HUES48 (cell line): ENCODE measurements at regions not wholly inside any gene's neighbourhood (a gene's known extent, or its start where the extent isn't known, plus 50 kb on each side); places are given as distances from the start of the nearest gene placed in this dataset.

ENCODE experiments used
- H3K27ac ChIP-seq: one replicate; pipeline ENCODE4 v1.7.0; 2013; ENCODE audit warnings: low read depth, low read length, inconsistent platforms
- H3K27me3 ChIP-seq: 2 replicates; pipeline ENCODE4 v1.6.1; 2013; ENCODE audit warnings: mild to moderate bottlenecking, low read length; ENCODE audit not compliant: control insufficient read depth, insufficient read depth
- H3K36me3 ChIP-seq: 2 replicates; pipeline ENCODE4 v1.6.1; 2013; ENCODE audit warnings: low read length; ENCODE audit not compliant: control insufficient read depth, insufficient read depth
- H3K4me1 ChIP-seq: 2 replicates; pipeline ENCODE4 v1.6.1; 2013; ENCODE audit warnings: mild to moderate bottlenecking, low read length; ENCODE audit not compliant: control insufficient read depth, insufficient read depth
- H3K4me3 ChIP-seq: 2 replicates; pipeline ENCODE4 v1.5.1; 2013; ENCODE audit warnings: mild to moderate bottlenecking, low read depth, low read length
- H3K9ac ChIP-seq: 2 replicates; pipeline ENCODE4 v1.6.1; 2013; ENCODE audit warnings: mild to moderate bottlenecking, low read depth, low read length, moderate library complexity
- H3K9me3 ChIP-seq: 2 replicates; pipeline ENCODE4 v1.6.1; 2013; ENCODE audit warnings: low read length; ENCODE audit not compliant: control insufficient read depth, insufficient read depth

DNA sequence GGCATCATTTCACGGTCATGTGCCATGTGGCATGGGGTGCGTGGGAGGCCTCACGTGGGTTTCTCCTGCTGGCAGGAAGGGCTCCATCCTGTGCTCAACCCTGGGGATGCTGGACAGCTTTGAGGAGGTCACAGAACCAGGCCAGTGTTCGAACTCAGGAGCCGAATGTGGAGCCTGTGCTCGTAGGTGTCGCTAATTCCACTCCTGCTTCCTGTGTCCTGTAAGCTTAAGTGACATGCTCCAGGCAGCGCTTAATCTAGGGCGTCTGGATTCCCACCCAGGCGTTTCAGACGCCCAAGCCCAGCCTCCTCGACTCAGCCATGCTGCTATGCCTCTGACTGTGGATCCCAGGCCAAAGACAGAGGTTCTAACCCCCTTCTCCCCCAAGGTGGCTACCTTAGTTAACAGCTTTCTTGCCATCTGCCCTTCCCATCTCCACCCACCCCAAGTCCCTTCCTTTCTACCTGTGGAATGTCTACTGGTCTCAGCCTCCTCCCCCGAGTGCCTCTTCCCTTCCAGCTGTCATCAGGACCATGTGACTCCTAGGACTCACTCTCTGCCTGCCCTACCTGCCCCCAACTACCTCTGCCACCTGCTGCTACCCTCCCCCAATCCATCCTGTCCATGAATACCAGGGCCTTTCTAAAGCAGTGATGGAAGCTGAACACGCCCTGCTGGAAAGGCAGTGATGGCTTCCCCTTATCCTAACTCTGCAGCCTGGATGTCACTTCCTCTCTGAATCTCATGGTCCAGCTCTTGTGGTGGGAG is 255.1 kb downstream of the CDH26 start:
- H3K9me3 ChIP-seq, result no peaks in the 10 kb centered on the region
- H3K9ac ChIP-seq, result no peak overlapping the region
- no peaks in the 10 kb centered on the region for H3K36me3 ChIP-seq
- H3K4me3 ChIP-seq, result no peak overlapping the region
- no peak overlapping the region for H3K27ac ChIP-seq
- no peaks in the 10 kb centered on the region for H3K27me3 ChIP-seq
- H3K4me1 ChIP-seq, result no peaks in the 10 kb centered on the region

DNA sequence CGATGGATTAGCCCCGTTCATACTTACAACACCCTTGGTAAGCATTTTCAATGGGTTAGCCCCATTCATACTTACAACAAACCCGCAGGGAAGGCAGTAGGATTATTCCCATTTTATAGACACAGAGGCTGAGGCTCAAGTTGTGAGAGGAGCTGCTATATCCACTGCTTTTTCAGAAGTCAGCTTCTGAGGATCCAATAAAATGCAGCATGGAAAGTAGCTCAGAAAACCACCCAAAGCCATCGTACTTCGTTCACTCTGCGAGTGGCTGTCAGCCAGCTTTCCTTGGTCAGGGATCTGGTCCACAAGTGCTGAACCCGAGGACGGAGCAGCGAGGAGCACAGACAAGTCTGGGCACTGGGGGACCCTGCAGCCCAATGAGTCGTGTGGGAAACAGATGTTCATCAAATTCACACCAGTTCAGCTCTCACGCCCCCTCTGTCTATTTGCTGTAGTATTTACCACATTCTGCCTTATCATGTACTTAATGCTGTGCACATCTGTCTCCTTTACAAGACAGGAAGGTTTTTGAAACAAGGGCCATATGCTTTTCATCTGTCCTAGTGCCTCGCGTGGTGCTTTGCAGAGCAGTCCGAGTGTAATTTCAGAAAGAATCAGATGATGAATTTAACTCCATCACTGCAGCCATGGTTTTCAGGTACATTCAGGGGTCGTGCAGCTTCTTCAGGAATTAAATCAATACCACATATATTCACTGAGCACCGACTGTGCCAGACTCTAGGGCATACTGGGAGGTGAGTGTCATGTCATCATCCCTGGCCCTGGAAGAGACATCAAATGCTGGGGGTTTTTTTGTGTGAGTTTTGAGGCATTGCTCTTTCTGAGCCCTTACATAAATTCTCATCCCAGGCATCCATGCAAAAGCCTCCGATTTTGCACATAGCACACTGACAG is 256.9 kb downstream of the CDH26 start:
- no peaks in the 10 kb centered on the region for H3K36me3 ChIP-seq
- H3K4me1 ChIP-seq, result no peaks in the 10 kb centered on the region
- no peak overlapping the region for H3K27ac ChIP-seq
- no peak overlapping the region for H3K4me3 ChIP-seq
- no peaks in the 10 kb centered on the region for H3K27me3 ChIP-seq
- H3K9me3 ChIP-seq, result no peaks in the 10 kb centered on the region
- no peak overlapping the region for H3K9ac ChIP-seq

- no peaks in the 10 kb centered on the region for H3K36me3 ChIP-seq
- no peaks in the 10 kb centered on the region for H3K4me1 ChIP-seq
- no peaks in the 10 kb centered on the region for H3K27me3 ChIP-seq
- H3K9ac ChIP-seq, result no peak overlapping the region
- H3K27ac ChIP-seq, result no peak overlapping the region
- no peak overlapping the region for H3K4me3 ChIP-seq
- H3K9me3 ChIP-seq, result no peaks in the 10 kb centered on the region
These were observed 257.9 kb downstream of the CDH26 start for GRCh38 chr20:60215816-60216730.

DNA sequence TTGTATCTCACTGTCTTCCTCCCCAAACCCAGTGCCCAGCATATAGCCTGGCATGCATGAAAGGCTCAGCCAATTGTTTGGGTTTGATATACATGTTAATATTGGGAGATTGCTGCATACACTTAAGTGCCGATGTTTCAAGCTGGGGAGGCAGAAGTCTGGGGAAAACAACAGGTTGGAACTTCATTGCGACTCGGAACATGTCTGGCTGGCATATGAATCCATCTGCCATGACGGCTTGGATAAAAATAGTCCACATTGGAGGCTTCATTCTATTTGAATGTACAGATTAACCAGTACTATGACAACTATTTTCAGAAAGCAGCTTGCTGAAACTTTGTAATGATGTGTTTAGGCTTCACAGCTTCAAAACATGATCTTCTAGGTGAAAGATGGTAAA is 261.0 kb downstream of the CDH26 start:
- Histone ChIP-seq H3K4me1 (no peaks in the 10 kb centered on the region), H3K27me3 (no peaks in the 10 kb centered on the region), H3K4me3 (no peak overlapping the region), H3K9me3 (no peaks in the 10 kb centered on the region), H3K36me3 (no peaks in the 10 kb centered on the region), H3K27ac (no peak overlapping the region), H3K9ac (no peak overlapping the region)

GRCh38 chr20:60219984-60220562 is 261.9 kb downstream of the CDH26 start:
- H3K27me3 ChIP-seq, result no peaks in the 10 kb centered on the region
- H3K9ac ChIP-seq, result no peak overlapping the region
- no peak overlapping the region for H3K4me3 ChIP-seq
- no peak overlapping the region for H3K27ac ChIP-seq
- no peaks in the 10 kb centered on the region for H3K36me3 ChIP-seq
- no peaks in the 10 kb centered on the region for H3K9me3 ChIP-seq
- H3K4me1 ChIP-seq, result no peaks in the 10 kb centered on the region

DNA sequence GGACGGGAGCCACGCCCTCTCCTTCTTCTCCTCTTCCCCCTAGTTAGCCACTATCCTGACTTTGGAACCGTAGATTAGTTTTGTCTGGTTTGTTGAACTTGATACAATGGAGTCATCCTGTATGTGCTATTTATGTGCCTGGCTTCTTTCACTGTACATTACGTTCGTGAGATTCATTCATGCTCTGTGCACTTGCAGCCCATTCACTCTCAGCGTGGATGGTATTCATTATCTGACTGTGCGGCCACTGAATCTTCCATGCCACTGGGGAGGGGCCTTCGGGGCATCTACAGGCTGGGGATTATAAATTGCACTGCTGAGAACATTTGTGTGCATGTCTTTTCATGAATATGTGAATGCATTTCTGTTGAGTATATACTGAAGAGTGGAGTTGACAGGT is 262.5 kb downstream of the CDH26 start:
- Histone ChIP-seq H3K36me3 (no peaks in the 10 kb centered on the region), H3K27me3 (no peaks in the 10 kb centered on the region), H3K4me1 (no peaks in the 10 kb centered on the region), H3K4me3 (no peak overlapping the region), H3K9ac (no peak overlapping the region), H3K27ac (no peak overlapping the region), H3K9me3 (no peaks in the 10 kb centered on the region)

GRCh38 chr20:60221593-60221992 is 263.4 kb downstream of the CDH26 start:
- Histone ChIP-seq H3K4me3 (no peak overlapping the region), H3K36me3 (no peaks in the 10 kb centered on the region), H3K4me1 (no peaks in the 10 kb centered on the region), H3K9ac (no peak overlapping the region), H3K27me3 (no peaks in the 10 kb centered on the region), H3K27ac (no peak overlapping the region), H3K9me3 (no peaks in the 10 kb centered on the region)

GRCh38 chr20:60222497-60222896 is 264.3 kb downstream of the CDH26 start:
- Histone ChIP-seq H3K4me1 (no peaks in the 10 kb centered on the region), H3K4me3 (no peak overlapping the region), H3K36me3 (no peaks in the 10 kb centered on the region), H3K9ac (no peak overlapping the region), H3K27ac (no peak overlapping the region), H3K27me3 (no peaks in the 10 kb centered on the region), H3K9me3 (0 out of 2 replicates have a peak, but pooled peaks cover 3% of the 10 kb centered on the region)

- Histone ChIP-seq H3K4me1 (no peaks in the 10 kb centered on the region), H3K4me3 (no peak overlapping the region), H3K27ac (no peak overlapping the region), H3K9ac (no peak overlapping the region), H3K9me3 (0 out of 2 replicates have a peak, but pooled peaks cover 8% of the 10 kb centered on the region), H3K27me3 (no peaks in the 10 kb centered on the region), H3K36me3 (no peaks in the 10 kb centered on the region)
These were observed 265.0 kb downstream of the CDH26 start for GRCh38 chr20:60223174-60223573.

DNA sequence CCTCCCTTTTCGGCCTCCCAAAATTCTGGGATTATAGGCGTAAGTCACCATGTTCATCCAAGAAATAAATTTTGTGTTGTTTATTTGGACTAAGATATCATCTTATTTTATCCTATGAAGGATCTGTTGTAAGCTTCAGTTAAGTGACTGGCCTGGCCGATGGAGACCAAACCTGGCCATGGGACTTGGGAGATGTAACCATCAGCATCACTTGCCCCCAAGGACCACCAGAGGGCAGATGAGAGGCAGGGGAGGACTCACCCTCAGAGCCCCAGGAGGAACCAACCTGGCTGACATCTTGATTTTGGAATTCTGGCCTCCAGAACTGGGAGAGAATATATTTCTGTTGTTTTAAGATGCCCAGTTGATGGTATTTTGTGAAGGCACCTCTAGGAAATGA is 266.7 kb downstream of the CDH26 start:
- Histone ChIP-seq H3K9me3 (peaks cover 8% of the 10 kb centered on the region; the same call in 1 of the 2 replicates), H3K4me1 (no peaks in the 10 kb centered on the region), H3K27me3 (no peaks in the 10 kb centered on the region), H3K36me3 (no peaks in the 10 kb centered on the region), H3K4me3 (no peak overlapping the region), H3K9ac (no peak overlapping the region), H3K27ac (no peak overlapping the region)
